ENCODE measurements at regions not wholly inside any gene's neighbourhood (a gene's known extent, or its start where the extent isn't known, plus 50 kb on each side); places are given as distances from the start of the nearest gene placed in this dataset.
"Not testable (repeated sequence)": the region's sequence is repeated elsewhere in the genome, so short reads cannot be mapped to it uniquely, and the experiment has no call there.

- DNase-seq (ENCODE audit: low spot score), result no peak
Observed at GRCh38 chr2:34001557-34001956, 402.5 kb upstream of the FAM98A start.

DNA sequence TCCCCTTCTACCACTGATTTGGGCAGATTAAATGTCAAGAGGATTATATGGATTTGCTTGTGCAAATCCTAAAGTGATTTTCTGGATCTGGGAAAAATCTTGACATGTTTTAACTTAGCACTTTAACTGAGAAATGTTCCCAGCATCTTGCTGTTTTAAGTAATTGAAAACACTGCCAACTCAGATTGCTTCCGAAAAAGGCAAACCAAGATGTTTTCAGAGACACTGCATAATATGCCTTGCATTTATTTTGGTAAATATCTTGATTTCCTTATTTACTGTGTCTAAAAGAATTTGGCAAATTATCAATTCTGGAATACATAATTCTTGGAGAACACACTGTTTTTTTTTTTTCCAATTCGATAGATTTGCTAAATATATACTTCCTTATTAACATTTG, 385.0 kb upstream of the FAM98A start:
- DNase-seq (ENCODE audit: low spot score), result no peak

- DNase-seq (ENCODE audit: low spot score), result no peak
Observed at GRCh38 chr2:33978471-33978870, 379.4 kb upstream of the FAM98A start.

DNA sequence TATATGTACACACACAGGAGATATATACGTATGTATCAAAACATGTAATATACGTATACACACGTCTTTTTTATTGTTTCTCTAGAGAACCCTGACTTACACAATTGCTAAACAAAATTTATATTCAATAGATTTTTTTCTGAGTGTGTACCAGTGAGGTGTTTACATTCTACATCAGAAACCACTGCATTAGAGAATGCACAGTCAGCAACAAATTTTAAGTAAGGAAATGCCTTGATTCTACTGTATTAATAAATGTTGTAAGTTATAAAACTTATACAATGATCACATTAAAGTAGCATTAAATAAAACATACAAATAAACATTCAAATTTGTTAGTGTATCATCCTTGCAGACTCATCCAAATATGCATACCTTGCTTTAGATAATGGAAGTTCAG, 376.4 kb upstream of the FAM98A start:
- DNase-seq (ENCODE audit: low spot score), result no peak

DNA sequence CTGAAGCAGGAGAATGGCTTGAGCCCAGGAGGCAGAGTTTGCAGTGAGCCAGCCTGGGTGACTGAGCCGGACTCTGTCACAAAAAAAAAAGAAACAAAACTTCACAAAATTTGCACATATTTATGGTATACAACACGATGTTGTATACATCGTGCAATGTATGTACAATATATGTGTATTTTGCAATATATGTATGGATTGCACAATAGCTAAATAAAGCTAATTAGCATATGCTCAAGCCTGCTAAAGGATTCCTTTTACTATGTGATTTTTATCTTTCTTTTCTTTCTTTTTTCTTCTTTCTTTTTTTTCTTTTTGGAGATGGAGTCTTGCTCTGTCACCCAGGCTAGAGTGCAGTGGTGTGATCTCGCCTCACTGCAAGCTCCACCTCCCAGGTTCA, 368.0 kb upstream of the FAM98A start:
- no peak for DNase-seq (ENCODE audit: low spot score)

DNA sequence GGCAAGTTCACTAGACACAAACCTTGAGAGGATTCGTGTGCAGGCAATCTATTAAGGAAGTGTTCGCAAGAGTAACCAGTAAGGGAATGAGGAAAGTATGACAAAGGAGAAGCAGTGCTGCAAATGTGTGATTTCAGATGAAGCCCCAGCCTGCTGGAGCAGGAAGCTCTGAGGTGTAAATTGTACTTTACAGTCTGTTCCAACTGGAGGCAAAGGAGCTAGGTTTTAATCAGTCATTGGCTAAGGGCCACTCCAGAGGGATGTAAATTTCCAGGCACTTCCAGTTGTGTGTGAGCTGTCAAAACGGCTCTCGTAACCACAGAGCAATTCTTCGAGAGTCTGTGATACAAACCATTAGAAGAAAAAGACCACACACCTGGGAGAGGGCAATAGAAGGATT, 359.5 kb upstream of the FAM98A start:
- no peak for DNase-seq (ENCODE audit: low spot score)

GRCh38 chr2:33949371-33949770, 350.3 kb upstream of the FAM98A start:
- no peak for DNase-seq (ENCODE audit: low spot score)

DNA sequence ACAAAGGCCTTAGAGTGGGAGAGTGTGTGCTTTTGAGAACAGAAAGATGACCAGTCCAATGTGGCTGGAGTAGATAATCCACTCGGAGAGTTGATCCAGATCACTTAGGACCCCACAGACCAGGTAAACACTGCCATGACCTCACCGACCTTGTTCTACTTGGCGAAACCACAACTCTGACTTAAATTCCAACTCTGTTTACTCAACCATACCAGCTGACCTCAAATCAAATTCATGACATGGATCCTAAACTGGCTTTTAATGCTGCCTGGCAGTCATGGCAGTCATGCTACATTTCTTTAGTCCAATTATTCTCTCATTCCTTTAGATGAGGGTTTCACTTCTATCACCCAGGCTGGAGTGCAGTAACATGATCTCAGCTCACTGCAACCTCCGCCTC, 347.1 kb upstream of the FAM98A start:
- no peak for DNase-seq (ENCODE audit: low spot score)

DNA sequence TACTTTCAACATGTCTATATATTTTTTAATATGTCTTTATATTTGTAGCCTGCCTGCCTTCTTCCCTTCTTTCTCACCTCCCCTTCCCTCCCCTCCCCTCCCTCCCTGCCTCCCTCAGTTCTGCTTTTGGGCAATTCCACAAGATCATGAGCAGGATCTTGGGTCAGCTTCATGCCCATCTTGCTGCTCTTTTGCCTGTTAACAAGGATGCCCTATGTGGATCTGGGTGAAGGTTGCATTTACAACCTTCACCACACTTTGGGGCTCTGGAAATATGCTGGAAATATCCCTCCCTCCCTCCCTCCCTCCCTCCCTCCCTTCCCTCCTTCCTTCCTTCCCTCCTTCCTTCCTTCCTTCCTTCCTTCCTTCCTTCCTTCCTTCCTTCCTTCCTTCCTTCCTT, 334.1 kb upstream of the FAM98A start:
- DNase-seq (ENCODE audit: low spot score), result no peak

- no peak for DNase-seq (ENCODE audit: low spot score)
Observed at GRCh38 chr2:33931164-33931563, 332.1 kb upstream of the FAM98A start.

DNA sequence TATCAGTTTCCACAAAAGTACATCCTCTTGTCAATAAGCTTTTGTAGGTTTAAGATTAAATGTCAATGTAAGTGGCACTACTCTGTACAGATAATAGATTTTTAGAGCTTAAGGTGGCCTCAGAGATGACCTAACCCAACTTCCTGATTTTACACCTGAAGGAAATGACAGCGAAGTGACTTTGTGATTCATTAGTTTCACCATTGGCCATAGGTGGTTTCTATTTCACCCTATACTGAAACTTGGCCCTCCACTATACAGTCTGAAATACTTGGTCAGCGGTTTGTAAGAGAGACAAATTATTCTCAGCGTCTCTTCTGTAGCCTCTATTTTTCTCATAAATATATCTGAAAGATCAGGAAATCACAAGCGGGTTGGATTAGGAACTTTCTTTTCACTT, 330.4 kb upstream of the FAM98A start:
- DNase-seq (ENCODE audit: low spot score), result no peak

DNA sequence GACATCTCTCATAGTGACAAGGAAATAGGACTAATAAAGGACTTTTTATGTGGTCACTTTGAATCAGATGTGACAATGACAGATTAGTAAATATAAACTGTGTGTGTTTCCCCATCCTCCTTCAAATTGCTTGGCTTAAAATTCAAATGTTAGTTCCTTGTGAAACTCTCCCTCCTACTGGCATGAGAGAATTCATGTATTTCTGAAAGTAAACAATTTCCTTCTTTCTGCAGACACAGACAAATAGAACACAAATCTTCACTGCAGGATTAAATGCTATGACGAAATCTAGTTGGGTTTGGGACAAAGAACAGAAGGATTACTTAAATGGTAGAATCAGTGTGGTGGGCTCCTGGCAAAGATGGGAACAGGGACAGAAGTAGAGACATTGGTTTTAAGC, 328.7 kb upstream of the FAM98A start:
- DNase-seq (ENCODE audit: low spot score), result no peak

GRCh38 chr2:33925311-33925710, 326.2 kb upstream of the FAM98A start:
- no peak for DNase-seq (ENCODE audit: low spot score)

DNA sequence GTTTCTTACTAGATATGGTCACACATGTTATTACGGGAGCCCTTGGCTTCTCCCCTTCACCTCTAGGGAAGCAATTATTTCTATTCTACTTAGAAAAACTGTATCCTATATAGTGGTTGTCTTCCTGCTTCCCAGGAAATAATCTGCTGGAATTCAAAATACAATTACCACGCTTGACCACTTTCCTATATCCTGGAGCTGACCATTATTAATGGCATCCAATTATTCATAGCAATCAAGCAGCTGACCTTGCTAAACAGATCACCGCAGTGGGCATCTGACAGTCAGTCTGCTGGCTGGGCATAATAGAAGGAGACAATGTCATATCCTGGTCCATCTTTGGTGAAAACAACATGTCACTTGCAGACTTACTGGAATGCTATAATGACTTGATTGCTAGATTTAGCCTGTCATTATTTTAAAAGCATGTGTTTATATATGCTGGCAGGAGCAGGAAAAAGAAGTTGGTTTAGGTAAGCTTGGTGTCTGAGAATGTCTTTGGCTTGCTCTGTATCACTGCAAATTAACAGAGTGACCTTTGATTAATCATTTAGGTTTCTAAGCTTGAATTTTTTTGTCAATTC, 325.6 kb upstream of the FAM98A start:
- DNase-seq (ENCODE audit: low spot score), result no peak

DNA sequence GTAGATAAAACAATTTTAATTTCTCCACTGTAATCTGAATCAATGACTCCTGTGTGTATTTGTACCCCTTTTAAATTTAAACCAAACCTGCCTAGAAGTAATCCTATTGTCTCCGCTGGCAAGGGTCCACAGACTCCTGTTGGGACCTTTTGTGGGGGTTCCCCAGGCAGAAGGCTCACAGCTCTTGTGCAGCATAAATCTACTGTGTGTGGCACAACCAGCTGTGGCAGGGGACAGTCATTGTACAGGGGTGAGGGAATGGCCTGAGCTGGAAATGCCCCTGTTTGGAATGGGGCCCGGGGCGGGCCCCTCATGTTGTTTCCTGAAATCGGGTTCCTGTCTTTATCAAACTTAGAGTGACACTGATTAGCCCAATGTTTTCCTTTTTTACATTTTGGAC, 318.2 kb upstream of the FAM98A start:
- DNase-seq (ENCODE audit: low spot score), result no peak

DNA sequence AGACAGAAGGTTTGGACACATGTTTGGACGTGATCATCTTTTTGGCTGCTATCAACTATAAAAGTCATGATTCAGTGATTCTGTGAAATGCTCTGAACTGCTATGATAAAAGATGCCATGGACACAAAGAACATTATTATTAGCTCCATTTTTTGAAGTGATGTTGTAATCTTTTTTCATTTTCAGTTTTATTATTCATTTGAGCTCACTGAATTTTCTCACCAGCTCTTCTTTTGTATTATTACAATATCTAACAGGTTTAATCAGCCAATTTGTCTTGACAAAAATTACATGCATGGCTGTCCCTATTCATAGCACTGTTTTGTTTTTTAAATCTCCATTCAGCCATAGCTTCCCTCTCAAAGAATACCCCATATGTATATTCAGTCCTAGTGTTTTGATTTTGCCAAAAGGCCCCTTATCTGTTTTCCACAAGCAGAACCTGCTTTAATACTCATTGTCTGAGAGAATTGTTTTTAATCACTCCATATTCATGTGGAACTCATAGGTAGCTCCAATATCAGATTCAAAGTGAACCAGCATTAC, 314.0 kb upstream of the FAM98A start:
- DNase-seq (ENCODE audit: low spot score), result no peak

- no peak for DNase-seq (ENCODE audit: low spot score)
Observed at GRCh38 chr2:33911327-33911726, 312.2 kb upstream of the FAM98A start.

- DNase-seq (ENCODE audit: low spot score), result peak; percentile 5
Observed at GRCh38 chr2:33909945-33910695, 311.0 kb upstream of the FAM98A start.

- no peak for DNase-seq (ENCODE audit: low spot score)
Observed at GRCh38 chr2:33907866-33908265, 308.8 kb upstream of the FAM98A start.

DNA sequence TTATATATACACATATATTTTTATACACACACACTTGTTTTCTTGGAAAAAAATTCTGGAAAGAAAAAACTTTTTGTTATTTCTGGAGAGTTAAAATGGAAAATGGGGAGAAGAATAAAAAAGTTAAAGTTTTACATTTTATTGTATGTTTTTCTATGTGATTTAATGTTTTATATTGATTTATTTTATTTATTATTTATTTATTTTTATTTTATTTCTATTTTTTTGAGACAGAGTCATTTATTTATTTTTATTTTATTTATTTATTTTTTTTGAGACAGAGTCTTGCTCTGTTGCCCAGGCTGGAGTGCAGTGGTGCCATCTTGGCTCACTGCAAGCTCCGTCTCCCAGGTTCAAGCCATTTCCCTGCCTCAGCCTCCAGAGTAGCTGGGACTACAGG, 307.0 kb upstream of the FAM98A start:
- not testable (repeated sequence) for DNase-seq (ENCODE audit: low spot score)

GRCh38 chr2:33904801-33905200, 305.7 kb upstream of the FAM98A start:
- no peak for DNase-seq (ENCODE audit: low spot score)

- DNase-seq (ENCODE audit: low spot score), result no peak
Observed at GRCh38 chr2:33903701-33904100, 304.6 kb upstream of the FAM98A start.

DNA sequence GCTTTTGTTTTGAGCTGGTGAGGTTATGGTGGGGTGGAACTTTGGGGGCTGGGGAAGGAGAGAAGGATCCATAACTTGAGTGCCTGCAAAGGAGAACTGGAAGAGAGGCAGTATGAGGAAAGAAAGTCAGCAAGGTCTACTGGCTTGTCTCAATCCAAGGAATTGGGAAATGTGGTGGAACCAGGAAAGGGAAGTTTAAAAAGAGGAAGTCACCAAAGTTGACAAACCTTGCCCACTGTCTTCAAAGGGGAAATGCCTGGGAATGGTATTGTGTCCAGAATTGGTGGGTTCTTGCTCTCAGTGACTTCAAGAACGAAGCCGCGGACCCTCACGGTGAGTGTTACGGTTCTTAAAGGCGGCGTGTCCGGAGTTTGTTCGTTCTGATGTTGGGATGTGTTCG, 304.1 kb upstream of the FAM98A start:
- no peak for DNase-seq (ENCODE audit: low spot score)

DNA sequence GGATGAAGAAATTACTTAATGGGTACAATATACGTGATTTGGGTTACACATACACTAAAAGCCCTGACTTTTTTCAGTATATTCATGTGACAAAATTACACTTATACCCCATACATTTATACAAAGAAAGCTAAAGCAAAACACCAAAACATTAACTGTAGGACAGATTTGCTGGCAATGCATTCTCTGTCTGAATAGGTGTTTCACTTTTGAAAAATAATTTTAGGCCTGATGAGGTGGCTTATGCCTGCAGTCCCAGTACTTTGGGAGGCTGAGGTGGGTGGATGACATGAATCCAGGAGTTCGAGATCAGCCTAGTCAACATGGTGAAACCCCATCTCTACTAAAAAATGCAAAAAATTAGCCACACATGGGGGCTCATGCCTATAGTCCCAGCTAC, 301.5 kb upstream of the FAM98A start:
- no peak for DNase-seq (ENCODE audit: low spot score)
